ENCODE measurements at regions not wholly inside any gene's neighbourhood (a gene's known extent, or its start where the extent isn't known, plus 50 kb on each side); places are given as distances from the start of the nearest gene placed in this dataset.

DNA sequence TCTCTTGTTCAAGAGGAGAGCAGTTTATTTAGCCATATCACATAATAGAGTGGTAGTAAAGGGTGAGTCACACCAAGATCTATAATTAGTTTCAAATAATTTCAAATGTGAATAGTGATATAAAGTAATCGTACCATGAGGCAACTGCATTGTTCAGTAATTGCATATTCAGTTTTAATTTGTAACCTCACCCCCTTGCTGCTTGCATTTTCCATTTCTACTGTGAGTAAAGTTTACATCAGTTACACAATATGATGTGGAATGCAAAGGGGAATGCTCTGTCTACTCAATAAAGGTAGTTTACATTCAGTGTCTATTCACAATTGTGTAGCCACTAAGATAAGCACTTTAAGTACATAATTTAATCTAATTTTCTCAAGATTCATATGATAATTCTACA is 1695.7 kb upstream of the SPRY2 start:
- WGBS: 70% methylated on average over 1 of the region's 1 CpG
- intact Hi-C loops (cut with DNase I): no loop called here

DNA sequence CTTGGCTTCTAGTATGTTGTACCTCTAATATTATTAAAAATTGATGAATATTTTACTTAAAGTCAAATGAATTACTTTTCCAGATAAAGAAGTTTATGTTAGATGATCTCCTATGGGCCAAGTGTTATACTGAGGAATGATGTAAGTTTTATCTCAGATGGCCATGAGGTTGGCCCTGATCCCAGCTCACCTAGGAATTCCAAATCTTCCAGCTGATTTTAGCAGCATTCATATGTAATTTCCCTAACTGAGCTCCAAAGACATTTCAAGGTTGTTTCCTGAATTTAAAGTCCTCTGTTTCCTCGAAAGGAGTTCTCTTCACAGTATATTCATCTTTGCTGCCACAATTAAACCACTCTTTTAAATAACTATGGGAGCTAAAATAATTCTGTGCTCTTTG is 1670.4 kb upstream of the SPRY2 start:
- Histone ChIP-seq H3K36me3 (no peaks in the 10 kb centered on the region), H3K27me3 (replicated peaks; ENCODE audit: insufficient read depth) (no peaks in the 10 kb centered on the region), H3K4me3 (no peak overlapping the region), H3K9me3 (no peaks in the 10 kb centered on the region), H3K27ac (no peak overlapping the region), H3K4me1 (replicated peaks) (no peaks in the 10 kb centered on the region)
- TF ChIP-seq POLR2AphosphoS5 (IDR thresholded peaks at IDR 0.05): no peak
- TF ChIP-seq, protein P1, sequence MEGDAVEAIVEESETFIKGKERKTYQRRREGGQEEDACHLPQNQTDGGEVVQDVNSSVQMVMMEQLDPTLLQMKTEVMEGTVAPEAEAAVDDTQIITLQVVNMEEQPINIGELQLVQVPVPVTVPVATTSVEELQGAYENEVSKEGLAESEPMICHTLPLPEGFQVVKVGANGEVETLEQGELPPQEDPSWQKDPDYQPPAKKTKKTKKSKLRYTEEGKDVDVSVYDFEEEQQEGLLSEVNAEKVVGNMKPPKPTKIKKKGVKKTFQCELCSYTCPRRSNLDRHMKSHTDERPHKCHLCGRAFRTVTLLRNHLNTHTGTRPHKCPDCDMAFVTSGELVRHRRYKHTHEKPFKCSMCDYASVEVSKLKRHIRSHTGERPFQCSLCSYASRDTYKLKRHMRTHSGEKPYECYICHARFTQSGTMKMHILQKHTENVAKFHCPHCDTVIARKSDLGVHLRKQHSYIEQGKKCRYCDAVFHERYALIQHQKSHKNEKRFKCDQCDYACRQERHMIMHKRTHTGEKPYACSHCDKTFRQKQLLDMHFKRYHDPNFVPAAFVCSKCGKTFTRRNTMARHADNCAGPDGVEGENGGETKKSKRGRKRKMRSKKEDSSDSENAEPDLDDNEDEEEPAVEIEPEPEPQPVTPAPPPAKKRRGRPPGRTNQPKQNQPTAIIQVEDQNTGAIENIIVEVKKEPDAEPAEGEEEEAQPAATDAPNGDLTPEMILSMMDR (IDR thresholded peaks at IDR 0.05): no peak
- no peak for TF ChIP-seq POLR2A (IDR thresholded peaks at IDR 0.05)
- intact Hi-C loops (cut with DNase I): no loop called here
- DNase-seq (ENCODE audit: low spot score): no peak
- WGBS: 59% methylated on average over 1 of the region's 1 CpG

More for the DNA sequence above, 1695.7 kb upstream of the SPRY2 start:
- Histone ChIP-seq H3K27me3 (replicated peaks; ENCODE audit: insufficient read depth) (no peaks in the 10 kb centered on the region), H3K9me3 (no peaks in the 10 kb centered on the region), H3K27ac (no peak overlapping the region), H3K4me3 (no peak overlapping the region), H3K36me3 (no peaks in the 10 kb centered on the region), H3K4me1 (replicated peaks) (no peaks in the 10 kb centered on the region)
- TF ChIP-seq POLR2A (IDR thresholded peaks at IDR 0.05) (no peak), POLR2AphosphoS5 (IDR thresholded peaks at IDR 0.05) (no peak)
- TF ChIP-seq, protein P1 (IDR thresholded peaks at IDR 0.05): no peak
- no peak for DNase-seq (ENCODE audit: low spot score)

DNA sequence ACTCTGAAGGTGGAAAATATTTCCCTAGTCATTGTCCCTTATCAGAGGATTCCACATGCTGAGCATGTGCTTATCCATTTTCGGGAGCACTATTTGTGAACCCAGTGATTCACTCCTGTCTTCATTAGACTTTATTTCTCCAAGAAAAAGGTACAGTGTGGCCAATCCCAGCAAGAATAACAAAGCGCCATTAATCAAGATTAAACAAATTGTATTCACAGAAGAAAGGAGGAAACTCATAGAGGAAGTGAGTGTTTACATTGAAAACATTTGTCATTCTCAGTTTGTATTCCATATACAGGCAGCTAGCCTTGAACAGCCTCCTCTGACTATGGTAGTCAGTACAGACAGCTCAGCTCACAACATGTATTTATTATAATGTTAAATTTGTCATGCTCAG is 1669.9 kb upstream of the SPRY2 start:
- no peak for DNase-seq (ENCODE audit: low spot score)
- WGBS: 70% methylated on average over 2 of the region's 2 CpGs
- Histone ChIP-seq H3K27me3 (replicated peaks; ENCODE audit: insufficient read depth) (no peaks in the 10 kb centered on the region), H3K36me3 (no peaks in the 10 kb centered on the region), H3K4me3 (no peak overlapping the region), H3K9me3 (no peaks in the 10 kb centered on the region), H3K4me1 (replicated peaks) (no peaks in the 10 kb centered on the region), H3K27ac (no peak overlapping the region)
- intact Hi-C loops (cut with DNase I): no loop called here
- TF ChIP-seq, protein P1 (IDR thresholded peaks at IDR 0.05): no peak
- TF ChIP-seq POLR2AphosphoS5 (IDR thresholded peaks at IDR 0.05): no peak
- TF ChIP-seq POLR2A (IDR thresholded peaks at IDR 0.05): no peak

DNA sequence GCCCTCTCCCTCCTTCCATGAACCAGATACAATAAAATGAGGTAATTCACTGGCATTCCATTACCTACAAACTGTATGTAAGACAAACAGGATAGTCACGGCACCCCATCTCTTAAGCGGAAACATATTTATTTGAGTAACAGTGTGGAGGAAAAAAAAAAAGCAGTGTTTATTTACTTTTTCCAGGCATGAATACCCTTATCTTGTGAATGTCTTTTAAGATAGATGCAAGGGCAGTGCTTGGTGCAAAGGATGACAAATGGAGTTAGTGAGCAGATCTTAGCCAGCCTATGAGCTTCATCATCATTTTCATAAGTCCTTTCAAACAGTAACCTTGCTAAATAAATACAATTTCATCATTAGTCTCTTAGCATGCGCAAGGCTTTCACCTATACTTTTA is 1661.8 kb upstream of the SPRY2 start:
- H3K36me3 ChIP-seq: no peaks in the 10 kb centered on the region
- no peak overlapping the region for H3K4me3 ChIP-seq
- intact Hi-C loops (cut with DNase I): no loop called here
- no peaks in the 10 kb centered on the region for H3K9me3 ChIP-seq
- H3K27ac ChIP-seq: no peak overlapping the region
- H3K27me3 ChIP-seq (replicated peaks; ENCODE audit: insufficient read depth): no peaks in the 10 kb centered on the region
- TF ChIP-seq, protein P1 (IDR thresholded peaks at IDR 0.05): no peak
- TF ChIP-seq POLR2A (IDR thresholded peaks at IDR 0.05) (no peak), POLR2AphosphoS5 (IDR thresholded peaks at IDR 0.05) (no peak)
- WGBS: 65% methylated on average over 3 of the region's 3 CpGs
- no peak for DNase-seq (ENCODE audit: low spot score)
- H3K4me1 ChIP-seq (replicated peaks): no peaks in the 10 kb centered on the region

DNA sequence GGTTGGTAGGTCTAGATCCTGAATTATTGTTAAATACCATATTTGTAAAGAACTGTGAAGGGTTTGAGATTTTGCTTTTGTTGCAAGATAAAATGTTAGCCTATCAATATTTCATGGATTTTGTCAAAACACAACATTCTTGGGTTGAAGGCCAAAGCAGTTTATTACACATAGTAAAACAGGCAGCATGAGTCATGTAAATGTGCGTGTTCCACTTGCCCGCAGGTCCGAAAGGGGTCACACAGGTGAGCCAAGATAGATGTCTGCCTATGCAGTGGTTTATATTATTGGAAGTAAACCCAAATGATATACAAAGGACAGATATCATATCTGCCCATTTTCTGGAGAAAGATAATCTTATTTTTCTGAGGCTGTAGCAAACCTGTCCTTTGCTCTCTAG is 1654.4 kb upstream of the SPRY2 start:
- Histone ChIP-seq H3K4me1 (replicated peaks) (no peaks in the 10 kb centered on the region), H3K36me3 (no peaks in the 10 kb centered on the region), H3K27me3 (replicated peaks; ENCODE audit: insufficient read depth) (no peaks in the 10 kb centered on the region), H3K27ac (no peak overlapping the region), H3K9me3 (peaks cover 4% of the 10 kb centered on the region), H3K4me3 (no peak overlapping the region)
- TF ChIP-seq POLR2A (IDR thresholded peaks at IDR 0.05) (no peak), POLR2AphosphoS5 (IDR thresholded peaks at IDR 0.05) (no peak)
- TF ChIP-seq, protein P1 (IDR thresholded peaks at IDR 0.05): no peak
- intact Hi-C loops (cut with DNase I): no loop called here
- 96% methylated on average over 3 of the region's 3 CpGs for WGBS
- DNase-seq (ENCODE audit: low spot score): no peak
